Left renal cortex interstitium (tissue), 4 donors: ENCODE measurements at regions not wholly inside any gene's neighbourhood (a gene's known extent, or its start where the extent isn't known, plus 50 kb on each side); places are given as distances from the start of the nearest gene placed in this dataset.

Experiments
- DNase-seq, 4 donors: peaks; one replicate each; pipeline ENCODE4 v3.0.0-alpha.2; 2013; ENCODE audit warnings: low read depth in 4 of 4, low spot score in 2 of 4, missing footprints in 1 of 4

DNA sequence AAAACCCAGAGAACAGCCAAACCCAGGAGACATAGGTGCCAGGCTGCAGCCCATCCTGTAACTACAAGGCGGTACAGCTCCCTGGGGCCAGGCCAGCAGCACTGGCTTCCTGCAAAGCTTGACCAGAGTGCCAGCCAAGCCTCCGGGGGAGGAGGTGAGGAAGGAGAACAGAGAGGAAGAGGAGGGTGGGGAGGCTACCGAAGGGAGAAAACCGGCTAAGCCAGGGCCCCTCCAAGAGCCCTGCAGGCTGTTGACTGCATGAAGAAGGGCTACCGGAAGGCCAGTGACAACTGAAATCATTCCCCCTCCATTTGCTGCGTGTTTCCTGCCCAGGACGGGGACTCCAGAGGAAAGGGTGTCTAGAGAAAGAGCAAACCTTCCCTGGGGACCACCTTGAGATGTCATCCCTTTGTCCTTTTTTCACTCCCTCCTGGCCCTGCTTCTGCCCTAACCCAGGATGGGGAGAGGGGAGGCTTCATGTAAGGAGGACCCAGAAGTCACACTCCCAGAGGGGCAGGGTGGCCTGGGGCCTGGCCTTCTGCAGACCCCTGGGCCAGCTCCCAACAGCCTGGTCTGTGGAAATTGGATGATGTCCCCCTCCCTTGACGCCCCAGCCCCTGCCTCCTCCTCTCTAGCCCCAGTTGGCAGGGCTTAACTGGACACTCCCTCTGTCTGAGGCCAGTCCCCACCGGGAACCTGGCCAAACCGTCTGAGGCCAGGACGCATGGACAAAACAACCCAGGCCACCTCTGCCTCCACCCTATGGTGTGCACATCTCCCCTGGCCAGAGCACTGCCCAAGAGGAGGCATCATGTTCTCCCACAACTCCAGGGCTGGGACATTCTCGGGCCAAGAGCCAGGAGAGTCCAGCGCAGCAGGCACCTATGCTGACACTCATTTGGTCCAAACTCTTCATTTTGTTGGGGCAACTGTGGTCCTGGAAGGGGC, 207.8 kb downstream of the CYP26B1 start:
- DNase-seq = no peak

GRCh38 chr2:71938659-71939587, 208.7 kb downstream of the CYP26B1 start:
- DNase-seq = no peak

DNA sequence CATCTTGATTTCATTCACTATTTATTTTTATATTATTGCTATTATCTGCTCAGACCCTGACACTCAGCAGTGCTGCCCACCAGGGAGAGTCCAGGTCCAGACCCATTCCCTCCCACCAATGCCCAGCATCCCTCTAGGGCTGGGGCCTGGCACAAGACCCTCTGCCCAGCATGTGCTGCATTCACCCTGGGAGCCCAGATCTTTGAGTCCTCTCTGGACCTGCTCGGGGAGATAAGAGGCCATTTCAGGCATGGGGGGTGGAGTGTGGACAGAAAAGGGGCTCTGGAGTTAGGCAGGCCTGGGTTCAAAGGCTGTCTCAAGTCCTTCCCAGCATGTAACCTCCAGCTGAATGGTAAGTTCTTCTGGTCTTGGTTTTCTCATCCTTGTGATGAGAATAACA, 209.6 kb downstream of the CYP26B1 start:
- DNase-seq = no peak

GRCh38 chr2:71937396-71937795, 210.3 kb downstream of the CYP26B1 start:
- DNase-seq = no peak

GRCh38 chr2:71936076-71937030, 211.3 kb downstream of the CYP26B1 start:
- no peak for DNase-seq

- no peak for DNase-seq
Measured at GRCh38 chr2:71935262-71935848, 212.3 kb downstream of the CYP26B1 start.

DNA sequence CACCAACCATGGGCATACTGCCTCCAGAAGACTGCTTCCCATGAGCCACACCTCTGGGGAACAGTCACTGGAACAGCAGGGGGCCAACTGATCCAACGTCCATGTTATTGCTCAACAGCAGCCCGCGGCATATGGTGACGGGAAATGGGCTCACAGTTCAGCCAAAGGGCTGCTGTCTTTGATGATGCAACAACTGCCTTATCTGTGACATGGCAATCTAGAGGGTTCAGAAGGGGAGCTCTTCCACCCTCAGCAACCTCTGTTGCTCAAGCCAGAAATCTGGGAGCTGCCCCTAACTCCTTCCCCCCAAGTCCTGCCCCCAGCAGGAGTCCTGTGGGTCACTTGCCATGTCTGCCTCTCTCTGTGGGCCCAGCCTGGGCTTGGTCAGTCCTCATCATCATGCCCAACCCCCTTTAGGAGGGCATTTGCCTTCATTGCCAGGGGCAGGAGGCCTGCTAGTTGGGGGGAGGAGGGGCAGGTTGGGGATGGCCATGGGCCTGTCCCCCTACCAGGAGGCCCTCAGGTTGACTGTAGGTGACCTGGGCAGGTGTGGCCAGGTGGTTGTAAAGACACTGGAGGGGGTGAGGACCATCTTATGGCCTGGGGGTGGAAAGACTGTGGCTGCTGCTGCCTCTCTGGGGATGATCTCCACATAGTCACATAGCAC, 212.9 kb downstream of the CYP26B1 start:
- DNase-seq = no peak

DNA sequence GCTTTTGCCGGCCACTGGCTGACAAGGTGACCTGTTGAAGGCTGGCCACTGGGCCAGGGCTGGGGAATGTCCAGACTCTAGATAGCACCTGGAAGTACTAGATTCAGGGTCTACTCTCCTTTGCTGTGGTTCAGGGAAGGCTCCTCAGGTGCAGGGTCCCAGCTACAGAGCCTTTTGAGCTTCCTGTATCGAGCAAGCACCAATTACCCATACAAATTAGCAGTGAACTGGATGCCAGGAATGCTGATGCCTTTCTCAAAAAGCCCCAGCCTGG, 213.4 kb downstream of the CYP26B1 start:
- no peak for DNase-seq

GRCh38 chr2:71933467-71934319, 214.0 kb downstream of the CYP26B1 start:
- no peak for DNase-seq

DNA sequence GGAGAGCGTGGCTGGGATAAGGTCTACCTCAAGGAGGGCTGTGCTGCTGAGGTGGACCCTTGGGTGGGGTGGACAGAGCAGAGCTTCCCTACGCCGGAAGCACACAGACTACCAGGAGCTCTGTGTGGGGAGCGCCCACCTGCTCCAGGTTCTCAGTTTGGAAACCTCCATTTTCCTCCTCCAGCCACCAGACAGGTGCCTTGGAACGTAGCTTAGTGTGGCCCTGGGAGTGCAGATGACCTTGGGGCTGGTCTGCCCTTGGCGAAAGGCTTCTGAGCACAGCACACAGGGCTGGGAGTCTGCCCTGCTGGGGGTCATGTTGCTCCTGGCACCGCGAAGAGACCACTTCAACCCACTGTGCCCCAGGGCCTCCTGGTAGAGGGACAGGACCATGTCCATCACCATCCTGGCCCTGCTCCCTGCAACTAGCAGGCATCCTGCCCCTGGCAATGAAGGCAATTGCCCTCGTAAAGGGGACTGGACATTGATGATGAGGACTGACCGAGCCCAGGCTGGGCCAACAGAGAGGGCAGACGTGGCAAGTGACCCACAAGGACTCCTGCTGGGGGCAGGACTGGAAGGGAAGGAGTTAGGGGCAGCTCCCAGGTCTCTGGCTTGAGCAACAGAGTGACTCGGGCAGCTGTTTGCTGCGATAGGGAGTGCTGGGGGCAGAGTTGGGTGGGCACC, 214.7 kb downstream of the CYP26B1 start:
- DNase-seq = no peak

GRCh38 chr2:71932037-71932779, 215.5 kb downstream of the CYP26B1 start:
- peak in 2 of 4 donors; percentile 56 to 61 for DNase-seq

GRCh38 chr2:71930049-71930681, 217.5 kb downstream of the CYP26B1 start:
- no peak for DNase-seq

GRCh38 chr2:71929482-71929772, 218.2 kb downstream of the CYP26B1 start:
- DNase-seq = no peak

DNA sequence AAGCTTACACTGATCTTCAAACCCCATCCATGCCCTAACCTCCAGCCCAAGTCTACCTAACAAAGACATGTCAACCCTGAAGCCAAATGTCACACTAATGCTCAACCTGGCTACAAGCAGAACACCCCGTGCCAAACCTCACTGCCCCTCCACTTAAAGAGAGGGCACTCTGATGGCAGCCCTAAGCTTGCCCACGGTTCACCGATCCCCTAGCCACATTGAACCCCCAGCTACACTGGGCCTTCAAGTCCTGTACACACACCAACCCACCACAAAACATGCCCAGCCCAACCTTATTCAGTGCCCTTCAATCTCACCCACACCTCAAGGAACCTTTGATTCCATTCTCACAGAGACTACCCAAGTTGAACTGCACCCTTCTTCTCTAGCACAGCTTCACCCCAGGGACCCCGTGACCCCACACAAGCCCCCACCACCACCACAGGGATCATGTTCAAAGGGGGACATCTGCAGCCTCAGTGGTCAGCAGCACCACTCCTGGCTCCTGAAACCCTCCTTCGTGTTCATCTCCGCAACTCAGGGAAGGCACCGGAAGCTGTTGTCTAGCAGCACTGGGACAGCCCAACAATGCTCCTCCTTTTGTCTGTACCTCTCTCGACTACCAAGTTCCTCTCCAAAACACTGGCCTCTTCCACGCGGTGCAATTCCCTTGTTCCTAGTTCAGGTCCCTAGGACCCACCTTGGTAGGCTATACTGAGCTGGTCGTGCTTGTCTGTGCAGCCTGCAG, 218.8 kb downstream of the CYP26B1 start:
- DNase-seq = no peak

- no peak for DNase-seq
Measured at GRCh38 chr2:71927757-71928715, 219.6 kb downstream of the CYP26B1 start.
